ENCODE measurements at regions not wholly inside any gene's neighbourhood (a gene's known extent, or its start where the extent isn't known, plus 50 kb on each side); places are given as distances from the start of the nearest gene placed in this dataset.

- H3K9me3 Mint-ChIP-seq, result peaks cover 34% of the 10 kb centered on the region
- H3K27ac Mint-ChIP-seq, result no peak overlapping the region
- no peak overlapping the region for H3K4me3 Mint-ChIP-seq
These were observed 132.8 kb upstream of the MYO16 start for GRCh38 chr13:108496362-108497210.

GRCh38 chr13:108500711-108501110 is 128.7 kb upstream of the MYO16 start:
- no peak overlapping the region for H3K4me3 Mint-ChIP-seq
- H3K4me1 Mint-ChIP-seq (ENCODE audit: low read depth), result no peaks in the 10 kb centered on the region
- no peak overlapping the region for H3K27ac Mint-ChIP-seq
- peaks cover 40% of the 10 kb centered on the region for H3K9me3 Mint-ChIP-seq
- no peak for TF ChIP-seq CTCF (IDR thresholded peaks at IDR 0.05)
- no peak for DNase-seq
- peaks cover 2% of the 10 kb centered on the region; the same call in 1 of the 2 replicates for H3K27me3 Mint-ChIP-seq (ENCODE audit: insufficient read depth)
- peaks cover 8% of the 10 kb centered on the region; the same call in 1 of the 2 replicates for H3K36me3 Mint-ChIP-seq (ENCODE audit: low read depth)

More at GRCh38 chr13:108496362-108497210, 132.8 kb upstream of the MYO16 start:
- no peak for DNase-seq
- no peak for TF ChIP-seq CTCF (IDR thresholded peaks at IDR 0.05)
- Mint-ChIP-seq H3K4me1 (ENCODE audit: low read depth) (no peaks in the 10 kb centered on the region), H3K36me3 (ENCODE audit: low read depth) (peaks cover 12% of the 10 kb centered on the region; the same call in 1 of the 2 replicates), H3K27me3 (ENCODE audit: insufficient read depth) (peaks cover 2% of the 10 kb centered on the region; the same call in 1 of the 2 replicates)

GRCh38 chr13:108508263-108508662 is 121.1 kb upstream of the MYO16 start:
- no peak; the same call in 1 of the 2 replicates for TF ChIP-seq CTCF (IDR thresholded peaks at IDR 0.05)
- Mint-ChIP-seq H3K9me3 (peaks cover 43% of the 10 kb centered on the region), H3K27ac (no peak overlapping the region), H3K4me1 (ENCODE audit: low read depth) (no peaks in the 10 kb centered on the region), H3K4me3 (no peak overlapping the region), H3K27me3 (ENCODE audit: insufficient read depth) (no peaks in the 10 kb centered on the region), H3K36me3 (ENCODE audit: low read depth) (no peaks in the 10 kb centered on the region)
- no peak for DNase-seq

- Mint-ChIP-seq H3K4me3 (no peak overlapping the region), H3K4me1 (ENCODE audit: low read depth) (no peaks in the 10 kb centered on the region), H3K27ac (no peak overlapping the region), H3K9me3 (peaks cover 38% of the 10 kb centered on the region), H3K27me3 (ENCODE audit: insufficient read depth) (no peaks in the 10 kb centered on the region; the same call in none of the 2 replicates), H3K36me3 (ENCODE audit: low read depth) (no peaks in the 10 kb centered on the region; the same call in 1 of the 2 replicates)
- DNase-seq, result no peak
- no peak for TF ChIP-seq CTCF (IDR thresholded peaks at IDR 0.05)
These were observed 103.6 kb upstream of the MYO16 start for GRCh38 chr13:108525827-108526226.

- no peaks in the 10 kb centered on the region; the same call in 1 of the 2 replicates for H3K36me3 Mint-ChIP-seq (ENCODE audit: low read depth)
- H3K9me3 Mint-ChIP-seq, result peaks cover 40% of the 10 kb centered on the region
- H3K27ac Mint-ChIP-seq, result no peak overlapping the region
- no peak for DNase-seq
- no peak for TF ChIP-seq CTCF (IDR thresholded peaks at IDR 0.05)
- H3K4me1 Mint-ChIP-seq (ENCODE audit: low read depth), result no peaks in the 10 kb centered on the region
- H3K4me3 Mint-ChIP-seq, result no peak overlapping the region
- H3K27me3 Mint-ChIP-seq (ENCODE audit: insufficient read depth), result no peaks in the 10 kb centered on the region; the same call in none of the 2 replicates
These were observed 103.1 kb upstream of the MYO16 start for GRCh38 chr13:108526286-108526685.

Data from HFFc6 (cell line).